Fibroblast of lung (primary cell): ENCODE measurements at regions not wholly inside any gene's neighbourhood (a gene's known extent, or its start where the extent isn't known, plus 50 kb on each side); places are given as distances from the start of the nearest gene placed in this dataset.

Source experiments
- DNase-seq, 2 donors: peaks; one replicate each; pipeline versions ENCODE4 v3.0.0 to v3.0.0-alpha.2; 2010; ENCODE audit warnings: low read depth in 2 of 2
- H2AFZ ChIP-seq: 2 replicates; pipeline ENCODE4 v1.5.1; 2012; ENCODE audit warnings: low read length, control low read depth, inconsistent platforms
- H3K27ac ChIP-seq: 2 replicates; pipeline ENCODE4 v1.5.1; 2011; ENCODE audit warnings: low read length, control low read depth; ENCODE audit not compliant: insufficient read depth
- H3K27me3 ChIP-seq: 2 replicates; pipeline ENCODE4 v1.5.1; 2011; ENCODE audit warnings: mild to moderate bottlenecking, low read length; ENCODE audit not compliant: control insufficient read depth, insufficient read depth
- H3K36me3 ChIP-seq: 2 replicates; pipeline ENCODE4 v1.5.1; 2011; ENCODE audit warnings: low read length; ENCODE audit not compliant: control insufficient read depth, insufficient read depth
- H3K4me1 ChIP-seq: 2 replicates; pipeline ENCODE4 v1.5.1; 2011; ENCODE audit warnings: low read length; ENCODE audit not compliant: control insufficient read depth, insufficient read depth; ENCODE audit errors: extremely low read depth
- H3K4me2 ChIP-seq: 2 replicates; pipeline ENCODE4 v1.5.1; 2011; ENCODE audit warnings: low read length, control low read depth; ENCODE audit not compliant: insufficient read depth; ENCODE audit errors: extremely low read depth
- H3K4me3 ChIP-seq, 4 experiments: fragments of 200-600 bp in 1 of 4; sonication (generic) in 1 of 4; replicated peaks in 1 of 4; 2 replicates each; pipeline ENCODE4 v1.5.1; 2011 to 2016; ENCODE audit warnings: low read length in 4 of 4, low read depth in 3 of 4, mild to moderate bottlenecking in 3 of 4, control low read depth in 2 of 4, inconsistent platforms in 1 of 4, mixed read lengths in 1 of 4; ENCODE audit not compliant: insufficient read depth in 1 of 4; ENCODE audit errors: control extremely low read depth in 1 of 4
- H3K79me2 ChIP-seq: 2 replicates; pipeline ENCODE4 v1.5.1; 2012; ENCODE audit warnings: mild to moderate bottlenecking, low read length, inconsistent platforms; ENCODE audit not compliant: control insufficient read depth, insufficient read depth
- H3K9ac ChIP-seq: 2 replicates; pipeline ENCODE4 v1.5.1; 2011; ENCODE audit warnings: mild to moderate bottlenecking, low read length, control low read depth; ENCODE audit not compliant: insufficient read depth
- H3K9me3 ChIP-seq: 2 replicates; pipeline ENCODE4 v1.5.1; 2012; ENCODE audit warnings: low read depth, low read length; ENCODE audit not compliant: control insufficient read depth, insufficient read depth
- H4K20me1 ChIP-seq: 2 replicates; pipeline ENCODE4 v1.5.1; 2011; ENCODE audit warnings: low read length; ENCODE audit not compliant: control insufficient read depth, insufficient read depth; ENCODE audit errors: extremely low read depth
- EZH2 ChIP-seq: IDR thresholded peaks from 2 replicates; pipeline ENCODE4 v1.5.1; 2012; ENCODE audit warnings: low read length, control low read depth, mild to moderate bottlenecking; ENCODE audit errors: missing control alignments
- TF ChIP-seq, protein P1 (sequence below), 2 donors: IDR thresholded peaks in 1 of 2; conservative IDR thresholded peaks in 1 of 2; 1 replicate in 1 of 2; 2 replicates in 1 of 2; pipeline ENCODE4 v1.5.1; 2011 to 2012; ENCODE audit warnings: low read length in 2 of 2, control low read depth in 1 of 2, inconsistent platforms in 1 of 2, low read depth in 1 of 2, mild to moderate bottlenecking in 1 of 2

DNA sequence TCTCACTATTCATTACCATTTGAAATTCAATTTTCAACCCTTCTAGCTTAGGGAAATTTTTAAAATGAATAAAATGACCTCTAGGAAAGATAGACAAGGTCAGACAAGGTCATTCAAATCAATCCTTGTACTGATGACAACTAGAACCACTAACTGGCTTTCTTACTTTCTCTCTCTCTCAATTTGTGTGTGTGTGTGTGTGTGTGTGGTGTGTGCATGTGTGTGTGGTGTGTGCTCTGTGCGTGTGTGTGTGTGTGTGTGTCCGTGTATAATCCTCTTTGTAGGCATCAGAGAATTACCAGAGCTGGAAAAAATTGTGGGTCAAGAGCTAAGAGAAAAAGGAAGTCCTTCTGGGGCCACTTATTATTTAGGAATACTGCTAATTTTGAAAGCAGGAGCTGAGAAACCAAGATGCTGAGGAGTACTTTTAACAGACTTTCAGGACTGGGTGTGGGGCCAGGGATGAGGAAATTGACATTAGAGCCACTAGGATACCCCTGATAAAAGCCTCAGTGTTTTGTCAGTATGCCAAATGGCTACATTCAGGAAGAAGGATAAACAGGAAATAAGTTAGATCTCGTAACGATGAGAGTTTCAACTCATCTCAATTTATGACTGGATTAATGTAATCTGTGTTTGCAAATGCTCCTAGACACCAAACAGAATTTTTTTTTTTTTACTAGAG is 723.3 kb downstream of the CETN3 start:
- Histone ChIP-seq H3K9me3 (no peaks in the 10 kb centered on the region), H3K27me3 (no peaks in the 10 kb centered on the region), H3K36me3 (no peaks in the 10 kb centered on the region), H3K4me3 (no peak overlapping the region), H3K27ac (no peak overlapping the region), H3K4me1 (no peaks in the 10 kb centered on the region), H3K4me2 (no peak overlapping the region), H3K79me2 (no peaks in the 10 kb centered on the region), H3K9ac (no peak overlapping the region), H4K20me1 (no peaks in the 10 kb centered on the region), H2AFZ (no peak overlapping the region)
- peak in 1 of 2 donors; percentile 23 for DNase-seq
- no peak for TF ChIP-seq EZH2
- TF ChIP-seq, protein P1, sequence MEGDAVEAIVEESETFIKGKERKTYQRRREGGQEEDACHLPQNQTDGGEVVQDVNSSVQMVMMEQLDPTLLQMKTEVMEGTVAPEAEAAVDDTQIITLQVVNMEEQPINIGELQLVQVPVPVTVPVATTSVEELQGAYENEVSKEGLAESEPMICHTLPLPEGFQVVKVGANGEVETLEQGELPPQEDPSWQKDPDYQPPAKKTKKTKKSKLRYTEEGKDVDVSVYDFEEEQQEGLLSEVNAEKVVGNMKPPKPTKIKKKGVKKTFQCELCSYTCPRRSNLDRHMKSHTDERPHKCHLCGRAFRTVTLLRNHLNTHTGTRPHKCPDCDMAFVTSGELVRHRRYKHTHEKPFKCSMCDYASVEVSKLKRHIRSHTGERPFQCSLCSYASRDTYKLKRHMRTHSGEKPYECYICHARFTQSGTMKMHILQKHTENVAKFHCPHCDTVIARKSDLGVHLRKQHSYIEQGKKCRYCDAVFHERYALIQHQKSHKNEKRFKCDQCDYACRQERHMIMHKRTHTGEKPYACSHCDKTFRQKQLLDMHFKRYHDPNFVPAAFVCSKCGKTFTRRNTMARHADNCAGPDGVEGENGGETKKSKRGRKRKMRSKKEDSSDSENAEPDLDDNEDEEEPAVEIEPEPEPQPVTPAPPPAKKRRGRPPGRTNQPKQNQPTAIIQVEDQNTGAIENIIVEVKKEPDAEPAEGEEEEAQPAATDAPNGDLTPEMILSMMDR (conservative IDR thresholded peaks at IDR 0.05 in 1 of 2, IDR thresholded peaks at IDR 0.05 in 1 of 2; ENCODE audit: low read depth in 1 of 2, low read length in 2 of 2) = no peak

DNA sequence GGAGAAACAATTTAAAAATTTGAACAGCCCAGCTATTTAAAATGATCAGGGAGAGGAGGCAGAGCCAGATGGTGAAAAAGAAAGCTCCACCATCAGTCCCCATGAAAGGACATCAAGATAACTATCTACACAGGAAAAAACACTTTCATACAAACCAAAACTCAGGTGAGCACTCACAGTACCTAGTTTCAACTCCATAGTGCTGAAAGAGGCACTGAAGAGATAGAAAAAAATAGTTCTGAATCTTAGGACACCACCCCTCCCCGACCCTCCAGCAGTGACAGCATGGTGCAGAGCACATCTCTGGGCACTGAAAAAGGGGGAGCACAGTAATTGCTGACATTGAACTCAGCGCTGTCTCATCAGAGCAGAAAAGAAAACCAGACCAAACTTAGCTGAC is 732.9 kb downstream of the CETN3 start:
- H3K27me3 ChIP-seq = no peaks in the 10 kb centered on the region
- H3K4me2 ChIP-seq = no peak overlapping the region
- no peak overlapping the region for H2AFZ ChIP-seq
- H3K79me2 ChIP-seq = no peaks in the 10 kb centered on the region
- H3K4me3 ChIP-seq = no peak overlapping the region
- H4K20me1 ChIP-seq = no peaks in the 10 kb centered on the region
- no peak overlapping the region for H3K27ac ChIP-seq
- no peaks in the 10 kb centered on the region for H3K4me1 ChIP-seq
- H3K9ac ChIP-seq = no peak overlapping the region
- TF ChIP-seq EZH2 = no peak
- TF ChIP-seq, protein P1 (conservative IDR thresholded peaks at IDR 0.05 in 1 of 2, IDR thresholded peaks at IDR 0.05 in 1 of 2; ENCODE audit: low read depth in 1 of 2, low read length in 2 of 2) = no peak
- DNase-seq = no peak
- no peaks in the 10 kb centered on the region for H3K36me3 ChIP-seq
- no peaks in the 10 kb centered on the region for H3K9me3 ChIP-seq

DNA sequence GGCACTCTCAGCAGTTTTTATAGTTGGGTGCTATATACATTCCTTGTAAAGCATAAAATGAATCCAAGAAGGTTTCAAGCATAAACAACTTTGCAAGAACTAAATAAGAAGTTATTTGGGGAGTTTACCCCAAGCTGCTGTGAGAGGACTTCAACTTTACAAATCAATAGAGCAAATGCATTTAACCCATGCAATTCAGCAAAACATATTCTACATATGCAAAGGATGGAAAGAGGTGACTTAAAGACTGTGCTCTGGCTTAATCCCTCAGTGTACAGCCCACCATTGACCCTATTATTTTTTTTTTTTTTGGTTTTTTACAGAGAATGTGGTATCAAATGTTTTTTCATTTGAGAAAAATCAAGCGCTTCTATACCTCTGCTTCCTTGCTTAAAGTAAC is 736.5 kb downstream of the CETN3 start:
- TF ChIP-seq, protein P1 (conservative IDR thresholded peaks at IDR 0.05 in 1 of 2, IDR thresholded peaks at IDR 0.05 in 1 of 2; ENCODE audit: low read depth in 1 of 2, low read length in 2 of 2) = no peak
- no peak for TF ChIP-seq EZH2
- no peaks in the 10 kb centered on the region for H4K20me1 ChIP-seq
- DNase-seq = no peak
- H2AFZ ChIP-seq = no peak overlapping the region
- no peak overlapping the region for H3K27ac ChIP-seq
- no peak overlapping the region for H3K4me3 ChIP-seq
- H3K9me3 ChIP-seq = no peaks in the 10 kb centered on the region
- H3K4me1 ChIP-seq = no peaks in the 10 kb centered on the region
- H3K36me3 ChIP-seq = no peaks in the 10 kb centered on the region
- no peak overlapping the region for H3K9ac ChIP-seq
- no peaks in the 10 kb centered on the region for H3K79me2 ChIP-seq
- H3K4me2 ChIP-seq = no peak overlapping the region
- H3K27me3 ChIP-seq = no peaks in the 10 kb centered on the region
